HCT116 (cell line): ENCODE measurements at regions not wholly inside any gene's neighbourhood (a gene's known extent, or its start where the extent isn't known, plus 50 kb on each side); places are given as distances from the start of the nearest gene placed in this dataset.

Experiments used
- ATAC-seq: fragments of 200-7000 bp; cut with Tn5 transposase; 2 replicates; pipeline ENCODE4 v1.9.1; 2020; ENCODE audit warnings: mild to moderate bottlenecking, moderate library complexity
- BruUV-seq: library from RNA; stranded (reverse); fragments of 400-500 nt; replicated peaks from 2 replicates; lab custom pipeline; 2021; lab: Mats Ljungman, UMichigan
- CTCF ChIA-PET: fragments of 300-600 bp; sonication (Branson Sonifier 250); formaldehyde crosslinking; loops from one replicate; lab custom pipeline; 2021; ENCODE audit warnings: antibody characterized with exemption; lab: Charles Lee
- POLR2A ChIA-PET: fragments of 300-600, 350-600 bp; sonication (Branson Sonifier 250); formaldehyde crosslinking; loops from one replicate; lab custom pipeline; 2021; ENCODE audit warnings: antibody characterized with exemption; lab: Charles Lee
- RAD21 ChIA-PET, 2 experiments: fragments of 300-600 bp; sonication (Branson Sonifier 250); formaldehyde crosslinking; loops; one replicate each; lab custom pipeline; 2023; ENCODE audit warnings: low total read pairs in 2 of 2; ENCODE audit not compliant: uncharacterized antibody in 2 of 2, unreplicated experiment in 2 of 2, low non-redundant PET in 1 of 2; lab: Charles Lee
- DNase-seq: peaks from one replicate; pipeline ENCODE4 v3.0.0-alpha.2; 2010; ENCODE audit warnings: low read depth, low spot score
- H2AFZ ChIP-seq: fragments of 200-600 bp; shearing (Covaris generic), sonication (generic); 2 replicates; pipeline ENCODE4 v1.6.1; 2017; ENCODE audit warnings: low read depth, mixed run types, mixed read lengths, antibody characterized with exemption, low read length; ENCODE audit not compliant: poor library complexity, severe bottlenecking
- H3K27ac ChIP-seq: 2 replicates; pipeline ENCODE4 v1.5.1; 2012; ENCODE audit warnings: low read depth, low read length
- H3K27me3 ChIP-seq: fragments of 200-600 bp; sonication (generic); 2 replicates; pipeline ENCODE4 v1.6.1; 2016; ENCODE audit warnings: mixed run types, low read length, mixed read lengths; ENCODE audit not compliant: insufficient read depth
- H3K36me3 ChIP-seq, 2 experiments: fragments of 200-500 bp in 1 of 2; fragments of 200-600 bp in 1 of 2; sonication (Bioruptor generic) in 1 of 2; sonication (generic) in 1 of 2; 2 replicates each; pipeline versions ENCODE4 v1.5.1 to v1.6.1; 2014 to 2016; ENCODE audit warnings: low read length in 2 of 2, inconsistent platforms in 1 of 2, mixed read lengths in 1 of 2, mixed run types in 1 of 2; ENCODE audit not compliant: insufficient read depth in 2 of 2, control insufficient read depth in 1 of 2
- H3K4me1 ChIP-seq, 2 experiments: fragments of 200-600 bp in 1 of 2; sonication (generic) in 1 of 2; 2 replicates each; pipeline versions ENCODE4 v1.5.1 to v1.6.1; 2012 to 2017; ENCODE audit warnings: low read length in 2 of 2, inconsistent platforms in 1 of 2, mild to moderate bottlenecking in 1 of 2, mixed read lengths in 1 of 2, mixed run types in 1 of 2, moderate library complexity in 1 of 2; ENCODE audit not compliant: insufficient read depth in 2 of 2, control insufficient read depth in 1 of 2
- H3K4me2 ChIP-seq: fragments of 200-600 bp; sonication (generic); 2 replicates; pipeline ENCODE4 v1.6.1; 2017; ENCODE audit warnings: mixed run types, low read length, mixed read lengths
- H3K4me3 ChIP-seq, 2 experiments: fragments of 200-600 bp in 1 of 2; sonication (generic) in 1 of 2; replicated peaks in 1 of 2; 2 replicates each; pipeline ENCODE4 v1.5.1; 2011 to 2016; ENCODE audit warnings: low read length in 2 of 2, control low read depth in 1 of 2, low read depth in 1 of 2, mild to moderate bottlenecking in 1 of 2, mixed read lengths in 1 of 2, mixed run types in 1 of 2
- H3K79me2 ChIP-seq: fragments of 200-600 bp; sonication (generic); 2 replicates; pipeline ENCODE4 v1.6.1; 2017; ENCODE audit warnings: mild to moderate bottlenecking, mixed run types, low read length, moderate library complexity, mixed read lengths; ENCODE audit not compliant: insufficient read depth
- H3K9ac ChIP-seq: fragments of 200-600 bp; sonication (generic); 2 replicates; pipeline ENCODE4 v1.6.1; 2016; ENCODE audit warnings: low read length, mixed read lengths
- H3K9me2 ChIP-seq: fragments of 200-600 bp; sonication (generic), shearing (Covaris generic); 2 replicates; pipeline ENCODE4 v1.6.1; 2017; ENCODE audit warnings: mixed run types, mild to moderate bottlenecking, moderate library complexity; ENCODE audit not compliant: insufficient read depth
- H3K9me3 ChIP-seq, 2 experiments: fragments of 200-500 bp in 1 of 2; fragments of 200-600 bp in 1 of 2; sonication (Bioruptor generic) in 1 of 2; sonication (generic) in 1 of 2; 2 replicates each; pipeline ENCODE4 v1.6.1; 2014 to 2017; ENCODE audit warnings: low read length in 2 of 2, mixed read lengths in 2 of 2, inconsistent platforms in 1 of 2, low read depth in 1 of 2, mild to moderate bottlenecking in 1 of 2, mixed run types in 1 of 2, moderate library complexity in 1 of 2; ENCODE audit not compliant: control insufficient read depth in 1 of 2, insufficient read depth in 1 of 2
- H4K20me1 ChIP-seq: fragments of 200-600 bp; sonication (generic), shearing (Covaris generic); 2 replicates; pipeline ENCODE4 v1.6.1; 2017; ENCODE audit warnings: mixed run types, mild to moderate bottlenecking, moderate library complexity; ENCODE audit not compliant: insufficient read depth
- CBX3 ChIP-seq: IDR thresholded peaks from 2 replicates; pipeline ENCODE4 v1.6.1; 2012; ENCODE audit warnings: low read depth
- ELF1 ChIP-seq: IDR thresholded peaks from 2 replicates; pipeline ENCODE4 v1.6.1; 2012; ENCODE audit warnings: low read depth, borderline replicate concordance
- EZH2 ChIP-seq: fragments of 200-600 bp; sonication (generic); IDR thresholded peaks from 2 replicates; pipeline ENCODE4 v1.6.1; 2017; ENCODE audit warnings: antibody characterized with exemption, mixed run types
- EZH2phosphoT487 ChIP-seq: fragments of 200-600 bp; IDR thresholded peaks from 2 replicates; pipeline ENCODE4 v1.6.1; 2018; ENCODE audit warnings: antibody characterized with exemption, borderline replicate concordance
- FOSL1 ChIP-seq: IDR thresholded peaks from 2 replicates; pipeline ENCODE4 v1.6.1; 2012; ENCODE audit warnings: low read depth
- JUND ChIP-seq: IDR thresholded peaks from 2 replicates; pipeline ENCODE4 v1.6.1; 2012
- POLR2A ChIP-seq: IDR thresholded peaks from 2 replicates; pipeline ENCODE4 v1.7.0; 2011; ENCODE audit warnings: borderline replicate concordance; ENCODE audit not compliant: insufficient read depth, insufficient read length; ENCODE audit errors: extremely low read depth
- RAD21 ChIP-seq: IDR thresholded peaks from 2 replicates; pipeline ENCODE4 v1.6.1; 2012; ENCODE audit warnings: low read depth, mild to moderate bottlenecking
- SP1 ChIP-seq: IDR thresholded peaks from 2 replicates; pipeline ENCODE4 v1.6.1; 2012; ENCODE audit warnings: low read depth
- SRF ChIP-seq: IDR thresholded peaks from 2 replicates; pipeline ENCODE4 v1.6.1; 2012; ENCODE audit warnings: low read depth
- TCF7L2 ChIP-seq: IDR thresholded peaks from 2 replicates; pipeline ENCODE4 v1.7.0; 2011; ENCODE audit warnings: borderline replicate concordance, inconsistent platforms; ENCODE audit not compliant: insufficient read depth, insufficient read length; ENCODE audit errors: extremely low read depth
- ZFX ChIP-seq: fragments of 450-650 bp; IDR thresholded peaks from 2 replicates; pipeline ENCODE4 v1.6.1; 2017
- ZNF274 ChIP-seq: fragments of 200-500 bp; sonication (Bioruptor generic); IDR thresholded peaks from 2 replicates; pipeline ENCODE4 v1.6.1; 2014; ENCODE audit warnings: mild to moderate bottlenecking, low read depth, low read length, inconsistent platforms
- intact Hi-C: fragments of 100-400 bp; cut with micrococcal nuclease; formaldehyde crosslinking; loops from 2 replicates; pipeline ENCODE4 v1.10.0; 2022
- TF ChIP-seq, protein P1 (sequence below), 3 experiments: fragments of 200-600 bp in 1 of 3; sonication (generic) in 1 of 3; IDR thresholded peaks in 2 of 3; conservative IDR thresholded peaks in 1 of 3; 2 replicates each; pipeline ENCODE4 v1.5.1; 2012 to 2017; ENCODE audit warnings: low read depth in 2 of 3, low read length in 2 of 3, antibody characterized with exemption in 1 of 3, borderline replicate concordance in 1 of 3, control low read depth in 1 of 3, mild to moderate bottlenecking in 1 of 3, mixed read lengths in 1 of 3, mixed run types in 1 of 3, moderate library complexity in 1 of 3; ENCODE audit not compliant: insufficient read depth in 1 of 3
- TF ChIP-seq, protein P2 (sequence below): IDR thresholded peaks from 2 replicates; pipeline ENCODE4 v1.6.1; 2012
- TF ChIP-seq, protein P3 (sequence below): IDR thresholded peaks from 2 replicates; pipeline ENCODE4 v1.6.1; 2012; ENCODE audit warnings: low read depth

DNA sequence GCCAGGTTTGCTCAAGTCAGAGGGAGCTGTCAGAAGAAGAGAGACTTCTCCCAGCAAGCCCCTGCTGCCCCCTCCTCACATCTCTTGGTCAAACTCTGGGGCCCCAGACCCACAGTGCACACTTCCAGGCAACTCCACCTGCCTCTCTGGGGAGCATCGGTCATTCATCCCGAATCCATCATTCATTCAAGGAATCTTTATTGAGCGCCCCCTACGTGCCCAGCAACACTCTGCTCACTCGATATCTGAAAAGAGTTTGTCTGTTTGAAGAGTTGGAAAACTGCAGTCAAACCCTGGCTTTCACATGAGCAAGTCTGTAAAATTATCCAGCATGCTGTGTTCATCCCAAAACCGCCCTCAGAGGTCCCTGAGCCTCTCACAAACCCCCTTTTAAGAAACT, 66.2 kb downstream of the PRR18 start:
- H3K79me2 ChIP-seq: no peaks in the 10 kb centered on the region
- H3K9me2 ChIP-seq: no peaks in the 10 kb centered on the region
- intact Hi-C loops: no loop called here
- no TSS peak for BruUV-seq
- no peaks in the 10 kb centered on the region for H3K4me1 ChIP-seq
- TF ChIP-seq, protein P1, sequence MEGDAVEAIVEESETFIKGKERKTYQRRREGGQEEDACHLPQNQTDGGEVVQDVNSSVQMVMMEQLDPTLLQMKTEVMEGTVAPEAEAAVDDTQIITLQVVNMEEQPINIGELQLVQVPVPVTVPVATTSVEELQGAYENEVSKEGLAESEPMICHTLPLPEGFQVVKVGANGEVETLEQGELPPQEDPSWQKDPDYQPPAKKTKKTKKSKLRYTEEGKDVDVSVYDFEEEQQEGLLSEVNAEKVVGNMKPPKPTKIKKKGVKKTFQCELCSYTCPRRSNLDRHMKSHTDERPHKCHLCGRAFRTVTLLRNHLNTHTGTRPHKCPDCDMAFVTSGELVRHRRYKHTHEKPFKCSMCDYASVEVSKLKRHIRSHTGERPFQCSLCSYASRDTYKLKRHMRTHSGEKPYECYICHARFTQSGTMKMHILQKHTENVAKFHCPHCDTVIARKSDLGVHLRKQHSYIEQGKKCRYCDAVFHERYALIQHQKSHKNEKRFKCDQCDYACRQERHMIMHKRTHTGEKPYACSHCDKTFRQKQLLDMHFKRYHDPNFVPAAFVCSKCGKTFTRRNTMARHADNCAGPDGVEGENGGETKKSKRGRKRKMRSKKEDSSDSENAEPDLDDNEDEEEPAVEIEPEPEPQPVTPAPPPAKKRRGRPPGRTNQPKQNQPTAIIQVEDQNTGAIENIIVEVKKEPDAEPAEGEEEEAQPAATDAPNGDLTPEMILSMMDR (IDR thresholded peaks at IDR 0.05 in 2 of 3, conservative IDR thresholded peaks at IDR 0.05 in 1 of 3; ENCODE audit: borderline replicate concordance in 1 of 3, insufficient read depth in 1 of 3, low read depth in 2 of 3, low read length in 2 of 3): 0 out of 6 replicates have a peak, but pooled peaks of 1 of the 3 experiments have one; percentile 22
- TF ChIP-seq ZFX: no peak
- peaks cover 3% of the 10 kb centered on the region; the same call in 1 of the 2 replicates for H3K27me3 ChIP-seq
- ChIA-PET CTCF (no interaction called here), RAD21 (no interaction called here), POLR2A (no interaction called here)
- H3K36me3 ChIP-seq: no peaks in the 10 kb centered on the region
- H2AFZ ChIP-seq: no peak overlapping the region
- H3K4me3 ChIP-seq: no peak overlapping the region
- no peaks in the 10 kb centered on the region for H4K20me1 ChIP-seq
- no peak overlapping the region for H3K27ac ChIP-seq
- no peak for ATAC-seq
- no peak overlapping the region for H3K4me2 ChIP-seq
- DNase-seq: no peak
- no peak overlapping the region for H3K9ac ChIP-seq
- no peaks in the 10 kb centered on the region for H3K9me3 ChIP-seq

DNA sequence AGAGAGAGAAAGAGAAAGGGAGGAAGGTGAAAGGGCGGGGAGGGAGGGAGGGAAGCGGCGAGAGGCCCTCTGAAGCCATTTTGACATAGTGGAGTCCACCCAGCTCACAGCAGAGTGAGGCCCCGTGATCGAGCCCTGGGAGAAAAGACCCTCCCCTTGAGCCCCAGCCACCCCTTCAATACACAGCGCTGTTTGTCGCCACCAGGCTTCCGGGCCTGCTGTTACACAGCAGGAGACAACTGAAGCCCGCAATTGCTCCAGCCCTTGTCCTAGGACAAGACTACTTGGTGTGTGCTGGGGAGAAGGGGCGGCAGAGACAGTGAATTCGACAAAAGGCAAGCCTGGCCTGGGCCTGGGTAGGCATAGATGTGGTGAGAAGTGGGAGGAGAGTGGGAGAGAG, 67.3 kb downstream of the PRR18 start:
- Histone ChIP-seq H3K79me2 (no peaks in the 10 kb centered on the region), H3K4me1 (no peaks in the 10 kb centered on the region), H4K20me1 (no peaks in the 10 kb centered on the region), H3K27ac (no peak overlapping the region), H2AFZ (no peak overlapping the region), H3K36me3 (no peaks in the 10 kb centered on the region), H3K9ac (no peak overlapping the region), H3K9me2 (no peaks in the 10 kb centered on the region), H3K4me2 (no peak overlapping the region), H3K27me3 (peaks cover 3% of the 10 kb centered on the region; the same call in 1 of the 2 replicates), H3K9me3 (no peaks in the 10 kb centered on the region), H3K4me3 (no peak overlapping the region)
- RAD21 ChIA-PET: no interaction called here
- no TSS peak for BruUV-seq
- CTCF ChIA-PET: no interaction called here
- POLR2A ChIA-PET: no interaction called here
- intact Hi-C loops: no loop called here
- DNase-seq (no peak), ATAC-seq (no peak)
- no peak for TF ChIP-seq JUND
- no peak for TF ChIP-seq SP1
- no peak for TF ChIP-seq RAD21
- TF ChIP-seq, protein P2, sequence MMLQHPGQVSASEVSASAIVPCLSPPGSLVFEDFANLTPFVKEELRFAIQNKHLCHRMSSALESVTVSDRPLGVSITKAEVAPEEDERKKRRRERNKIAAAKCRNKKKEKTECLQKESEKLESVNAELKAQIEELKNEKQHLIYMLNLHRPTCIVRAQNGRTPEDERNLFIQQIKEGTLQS: no peak
- TF ChIP-seq ELF1: no peak
- TF ChIP-seq POLR2A: no peak
- no peak for TF ChIP-seq ZNF274
- TF ChIP-seq, protein P3, sequence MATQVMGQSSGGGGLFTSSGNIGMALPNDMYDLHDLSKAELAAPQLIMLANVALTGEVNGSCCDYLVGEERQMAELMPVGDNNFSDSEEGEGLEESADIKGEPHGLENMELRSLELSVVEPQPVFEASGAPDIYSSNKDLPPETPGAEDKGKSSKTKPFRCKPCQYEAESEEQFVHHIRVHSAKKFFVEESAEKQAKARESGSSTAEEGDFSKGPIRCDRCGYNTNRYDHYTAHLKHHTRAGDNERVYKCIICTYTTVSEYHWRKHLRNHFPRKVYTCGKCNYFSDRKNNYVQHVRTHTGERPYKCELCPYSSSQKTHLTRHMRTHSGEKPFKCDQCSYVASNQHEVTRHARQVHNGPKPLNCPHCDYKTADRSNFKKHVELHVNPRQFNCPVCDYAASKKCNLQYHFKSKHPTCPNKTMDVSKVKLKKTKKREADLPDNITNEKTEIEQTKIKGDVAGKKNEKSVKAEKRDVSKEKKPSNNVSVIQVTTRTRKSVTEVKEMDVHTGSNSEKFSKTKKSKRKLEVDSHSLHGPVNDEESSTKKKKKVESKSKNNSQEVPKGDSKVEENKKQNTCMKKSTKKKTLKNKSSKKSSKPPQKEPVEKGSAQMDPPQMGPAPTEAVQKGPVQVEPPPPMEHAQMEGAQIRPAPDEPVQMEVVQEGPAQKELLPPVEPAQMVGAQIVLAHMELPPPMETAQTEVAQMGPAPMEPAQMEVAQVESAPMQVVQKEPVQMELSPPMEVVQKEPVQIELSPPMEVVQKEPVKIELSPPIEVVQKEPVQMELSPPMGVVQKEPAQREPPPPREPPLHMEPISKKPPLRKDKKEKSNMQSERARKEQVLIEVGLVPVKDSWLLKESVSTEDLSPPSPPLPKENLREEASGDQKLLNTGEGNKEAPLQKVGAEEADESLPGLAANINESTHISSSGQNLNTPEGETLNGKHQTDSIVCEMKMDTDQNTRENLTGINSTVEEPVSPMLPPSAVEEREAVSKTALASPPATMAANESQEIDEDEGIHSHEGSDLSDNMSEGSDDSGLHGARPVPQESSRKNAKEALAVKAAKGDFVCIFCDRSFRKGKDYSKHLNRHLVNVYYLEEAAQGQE: no peak
- TF ChIP-seq TCF7L2: no peak
- TF ChIP-seq EZH2: no peak
- no peak for TF ChIP-seq FOSL1
- TF ChIP-seq ZFX: no peak
- no peak for TF ChIP-seq SRF
- TF ChIP-seq CBX3: no peak
- no peak for TF ChIP-seq EZH2phosphoT487
